ENCODE measurements at regions not wholly inside any gene's neighbourhood (a gene's known extent, or its start where the extent isn't known, plus 50 kb on each side); places are given as distances from the start of the nearest gene placed in this dataset.

DNA sequence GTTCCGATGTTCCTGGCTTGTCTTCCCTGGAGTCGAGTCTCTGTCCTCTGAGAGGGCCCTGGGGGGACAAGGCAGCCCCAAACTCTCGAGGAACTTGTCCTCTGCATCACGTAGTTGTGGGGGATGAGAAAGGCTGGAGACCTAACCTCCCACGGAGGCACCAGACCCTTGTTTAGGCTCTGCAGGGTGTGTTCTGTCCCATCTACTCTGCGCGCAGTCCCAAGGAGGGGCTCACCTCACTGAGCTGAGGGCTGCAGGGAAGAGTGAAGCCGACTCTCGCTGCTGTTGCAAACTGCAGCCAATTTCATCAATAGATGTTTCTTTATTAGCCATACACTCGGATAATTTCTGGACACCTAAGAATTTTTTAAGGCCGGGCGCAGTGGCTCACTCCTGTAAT is 186.7 kb upstream of the ADARB2 start:
- DNase-seq (ENCODE audit: low spot score), result no peak
- no peak overlapping the region for H3K27ac ChIP-seq (ENCODE audit: low read depth in 1 of 2, low read length in 2 of 2)
- peaks cover 0 to 2% (median 0%) of the 10 kb centered on the region in 4 donors for H3K27me3 ChIP-seq (ENCODE audit: control insufficient read depth in 4 of 4, insufficient read depth in 4 of 4, low read length in 3 of 4)
- H3K9me3 ChIP-seq (ENCODE audit: control insufficient read depth in 4 of 4, low read length in 3 of 4), result no peaks in the 10 kb centered on the region
- TF ChIP-seq, protein P1, sequence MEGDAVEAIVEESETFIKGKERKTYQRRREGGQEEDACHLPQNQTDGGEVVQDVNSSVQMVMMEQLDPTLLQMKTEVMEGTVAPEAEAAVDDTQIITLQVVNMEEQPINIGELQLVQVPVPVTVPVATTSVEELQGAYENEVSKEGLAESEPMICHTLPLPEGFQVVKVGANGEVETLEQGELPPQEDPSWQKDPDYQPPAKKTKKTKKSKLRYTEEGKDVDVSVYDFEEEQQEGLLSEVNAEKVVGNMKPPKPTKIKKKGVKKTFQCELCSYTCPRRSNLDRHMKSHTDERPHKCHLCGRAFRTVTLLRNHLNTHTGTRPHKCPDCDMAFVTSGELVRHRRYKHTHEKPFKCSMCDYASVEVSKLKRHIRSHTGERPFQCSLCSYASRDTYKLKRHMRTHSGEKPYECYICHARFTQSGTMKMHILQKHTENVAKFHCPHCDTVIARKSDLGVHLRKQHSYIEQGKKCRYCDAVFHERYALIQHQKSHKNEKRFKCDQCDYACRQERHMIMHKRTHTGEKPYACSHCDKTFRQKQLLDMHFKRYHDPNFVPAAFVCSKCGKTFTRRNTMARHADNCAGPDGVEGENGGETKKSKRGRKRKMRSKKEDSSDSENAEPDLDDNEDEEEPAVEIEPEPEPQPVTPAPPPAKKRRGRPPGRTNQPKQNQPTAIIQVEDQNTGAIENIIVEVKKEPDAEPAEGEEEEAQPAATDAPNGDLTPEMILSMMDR (IDR thresholded peaks at IDR 0.05; ENCODE audit: low read depth, low read length, missing input control), result no peak
- TF ChIP-seq EGR1 (IDR thresholded peaks at IDR 0.05; ENCODE audit: low read depth in 2 of 2) (no peak), RXRA (IDR thresholded peaks at IDR 0.05) (no peak), RAD21 (IDR thresholded peaks at IDR 0.05) (no peak)
- TF ChIP-seq, protein P2, sequence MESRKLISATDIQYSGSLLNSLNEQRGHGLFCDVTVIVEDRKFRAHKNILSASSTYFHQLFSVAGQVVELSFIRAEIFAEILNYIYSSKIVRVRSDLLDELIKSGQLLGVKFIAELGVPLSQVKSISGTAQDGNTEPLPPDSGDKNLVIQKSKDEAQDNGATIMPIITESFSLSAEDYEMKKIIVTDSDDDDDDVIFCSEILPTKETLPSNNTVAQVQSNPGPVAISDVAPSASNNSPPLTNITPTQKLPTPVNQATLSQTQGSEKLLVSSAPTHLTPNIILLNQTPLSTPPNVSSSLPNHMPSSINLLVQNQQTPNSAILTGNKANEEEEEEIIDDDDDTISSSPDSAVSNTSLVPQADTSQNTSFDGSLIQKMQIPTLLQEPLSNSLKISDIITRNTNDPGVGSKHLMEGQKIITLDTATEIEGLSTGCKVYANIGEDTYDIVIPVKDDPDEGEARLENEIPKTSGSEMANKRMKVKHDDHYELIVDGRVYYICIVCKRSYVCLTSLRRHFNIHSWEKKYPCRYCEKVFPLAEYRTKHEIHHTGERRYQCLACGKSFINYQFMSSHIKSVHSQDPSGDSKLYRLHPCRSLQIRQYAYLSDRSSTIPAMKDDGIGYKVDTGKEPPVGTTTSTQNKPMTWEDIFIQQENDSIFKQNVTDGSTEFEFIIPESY (IDR thresholded peaks at IDR 0.05), result no peak
- no peak overlapping the region for H3K4me3 ChIP-seq (ENCODE audit: low read depth in 1 of 3, low read length in 3 of 3)
- WGBS, result 84% methylated on average over 12 of the region's 12 CpGs
- H3K4me1 ChIP-seq (ENCODE audit: control insufficient read depth in 4 of 4, insufficient read depth in 4 of 4, low read length in 3 of 4), result no peaks in the 10 kb centered on the region
- no peaks in the 10 kb centered on the region for H3K36me3 ChIP-seq (ENCODE audit: control insufficient read depth in 4 of 4, insufficient read depth in 3 of 4, low read depth in 1 of 4, low read length in 3 of 4)
- H3K9ac ChIP-seq (ENCODE audit: low read depth in 1 of 2, low read length in 2 of 2), result no peak overlapping the region

DNA sequence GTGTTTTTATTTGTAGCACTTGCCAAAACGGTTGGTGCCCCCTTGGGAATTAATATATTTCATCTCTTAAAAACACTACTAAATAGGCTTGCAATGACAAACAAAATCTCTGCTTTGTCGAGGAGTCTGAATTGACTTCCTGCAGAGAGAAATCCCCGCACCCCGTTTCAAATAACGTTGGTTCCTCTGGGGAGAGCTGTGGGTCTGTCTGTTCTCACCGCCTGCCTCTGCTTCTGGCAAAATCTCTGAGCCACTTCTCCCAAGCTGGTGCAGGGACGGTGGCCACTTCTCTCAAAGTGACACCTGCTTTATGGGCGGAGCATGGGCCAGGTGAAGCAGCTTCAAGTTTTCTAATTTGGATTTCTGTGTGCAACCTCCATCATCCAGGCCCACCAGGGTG is 186.3 kb upstream of the ADARB2 start:
- 35% methylated on average over 8 of the region's 8 CpGs for WGBS
- TF ChIP-seq, protein P1 (IDR thresholded peaks at IDR 0.05; ENCODE audit: low read depth, low read length, missing input control), result no peak
- TF ChIP-seq, protein P3, sequence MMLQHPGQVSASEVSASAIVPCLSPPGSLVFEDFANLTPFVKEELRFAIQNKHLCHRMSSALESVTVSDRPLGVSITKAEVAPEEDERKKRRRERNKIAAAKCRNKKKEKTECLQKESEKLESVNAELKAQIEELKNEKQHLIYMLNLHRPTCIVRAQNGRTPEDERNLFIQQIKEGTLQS (IDR thresholded peaks at IDR 0.05), result no peak
- TF ChIP-seq HNF4A (conservative IDR thresholded peaks at IDR 0.05) (no peak), HNF4G (IDR thresholded peaks at IDR 0.05) (no peak), TAF1 (conservative IDR thresholded peaks at IDR 0.05) (no peak), NR2F2 (IDR thresholded peaks at IDR 0.05) (no peak), EGR1 (IDR thresholded peaks at IDR 0.05; ENCODE audit: low read depth in 2 of 2) (no peak), GABPA (IDR thresholded peaks at IDR 0.05 in 1 of 2, conservative IDR thresholded peaks at IDR 0.05 in 1 of 2) (no peak), SP1 (IDR thresholded peaks at IDR 0.05) (no peak), RXRA (IDR thresholded peaks at IDR 0.05) (no peak), FOXA1 (IDR thresholded peaks at IDR 0.05) (no peak), YY1 (IDR thresholded peaks at IDR 0.05) (no peak), JUND (IDR thresholded peaks at IDR 0.05) (no peak)
- TF ChIP-seq, protein P4, sequence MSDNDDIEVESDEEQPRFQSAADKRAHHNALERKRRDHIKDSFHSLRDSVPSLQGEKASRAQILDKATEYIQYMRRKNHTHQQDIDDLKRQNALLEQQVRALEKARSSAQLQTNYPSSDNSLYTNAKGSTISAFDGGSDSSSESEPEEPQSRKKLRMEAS (IDR thresholded peaks at IDR 0.05), result no peak

More for the DNA sequence above, 186.3 kb upstream of the ADARB2 start:
- H3K4me3 ChIP-seq (ENCODE audit: low read depth in 1 of 3, low read length in 3 of 3), result no peak overlapping the region
- no peaks in the 10 kb centered on the region for H3K36me3 ChIP-seq (ENCODE audit: control insufficient read depth in 4 of 4, insufficient read depth in 3 of 4, low read depth in 1 of 4, low read length in 3 of 4)
- H3K9me3 ChIP-seq (ENCODE audit: control insufficient read depth in 4 of 4, low read length in 3 of 4), result no peaks in the 10 kb centered on the region
- no peak overlapping the region for H3K27ac ChIP-seq (ENCODE audit: low read depth in 1 of 2, low read length in 2 of 2)
- no peak overlapping the region for H3K9ac ChIP-seq (ENCODE audit: low read depth in 1 of 2, low read length in 2 of 2)
- H3K27me3 ChIP-seq (ENCODE audit: control insufficient read depth in 4 of 4, insufficient read depth in 4 of 4, low read length in 3 of 4), result peaks cover 0 to 2% (median 0%) of the 10 kb centered on the region in 4 donors
- DNase-seq (ENCODE audit: low spot score), result no peak
- no peaks in the 10 kb centered on the region for H3K4me1 ChIP-seq (ENCODE audit: control insufficient read depth in 4 of 4, insufficient read depth in 4 of 4, low read length in 3 of 4)
